GM23338 (cell line): ENCODE measurements at regions not wholly inside any gene's neighbourhood (a gene's known extent, or its start where the extent isn't known, plus 50 kb on each side); places are given as distances from the start of the nearest gene placed in this dataset.

ENCODE experiments used
- ATAC-seq: fragments of 200-7000 bp; cut with Tn5 transposase; 3 replicates; pipeline ENCODE4 v1.9.1; 2020
- DNase-seq: peaks from one replicate; pipeline ENCODE4 v3.0.0-alpha.2; 2015; ENCODE audit warnings: low spot score
- H2AFZ ChIP-seq: fragments of 200-600 bp; sonication (generic); 2 replicates; pipeline ENCODE4 v1.8.0; 2016; ENCODE audit warnings: antibody characterized with exemption, mild to moderate bottlenecking, moderate library complexity
- H3F3A ChIP-seq: fragments of 200-600 bp; sonication (generic); replicated peaks from 2 replicates; pipeline ENCODE4 v1.8.0; 2017; ENCODE audit warnings: antibody characterized with exemption, mixed run types, low read depth
- H3K27ac ChIP-seq: fragments of 200-600 bp; sonication (generic); 2 replicates; pipeline ENCODE4 v1.6.1; 2016; ENCODE audit warnings: low read depth
- H3K27me3 ChIP-seq: fragments of 200-600 bp; sonication (generic); 2 replicates; pipeline ENCODE4 v1.8.0; 2016; ENCODE audit warnings: mild to moderate bottlenecking, mixed run types, moderate library complexity; ENCODE audit not compliant: insufficient read depth
- H3K36me3 ChIP-seq: fragments of 200-600 bp; sonication (generic); 2 replicates; pipeline ENCODE4 v1.8.0; 2016; ENCODE audit warnings: mild to moderate bottlenecking; ENCODE audit not compliant: insufficient read depth
- H3K4me1 ChIP-seq: fragments of 200-600 bp; sonication (generic); 2 replicates; pipeline ENCODE4 v1.8.0; 2016; ENCODE audit warnings: mild to moderate bottlenecking, moderate library complexity; ENCODE audit not compliant: insufficient read depth
- H3K4me2 ChIP-seq: fragments of 200-600 bp; sonication (generic); 2 replicates; pipeline ENCODE4 v1.7.1; 2017; ENCODE audit warnings: mixed run types
- H3K4me3 ChIP-seq: fragments of 200-600 bp; sonication (generic); 2 replicates; pipeline ENCODE4 v1.6.1; 2016; ENCODE audit warnings: mixed run types
- H3K79me2 ChIP-seq: fragments of 200-600 bp; sonication (generic); replicated peaks from 2 replicates; pipeline ENCODE4 v1.8.0; 2017; ENCODE audit warnings: mild to moderate bottlenecking; ENCODE audit not compliant: insufficient read depth
- H3K9me2 ChIP-seq: fragments of 200-600 bp; sonication (generic); 2 replicates; pipeline ENCODE4 v1.8.0; 2017; ENCODE audit not compliant: insufficient read depth
- H4K20me1 ChIP-seq: fragments of 200-600 bp; sonication (generic); replicated peaks from 2 replicates; pipeline ENCODE4 v1.8.0; 2017; ENCODE audit warnings: mild to moderate bottlenecking; ENCODE audit not compliant: insufficient read depth
- H3K27ac Mint-ChIP-seq: 2 replicates; pipeline ENCODE4 v1.8.0; 2020; ENCODE audit warnings: inconsistent platforms, mild to moderate bottlenecking, moderate library complexity, mixed read lengths
- H3K27me3 Mint-ChIP-seq: 3 replicates; pipeline ENCODE4 v1.8.0; 2022; ENCODE audit warnings: low read depth, mild to moderate bottlenecking, moderate library complexity, mixed read lengths, inconsistent platforms; ENCODE audit not compliant: insufficient read depth, poor library complexity
- H3K36me3 Mint-ChIP-seq: 3 replicates; pipeline ENCODE4 v1.8.0; 2021; ENCODE audit warnings: low read depth, mild to moderate bottlenecking, inconsistent platforms, moderate library complexity, mixed read lengths
- H3K4me1 Mint-ChIP-seq: 3 replicates; pipeline ENCODE4 v1.8.0; 2020; ENCODE audit warnings: mild to moderate bottlenecking, inconsistent platforms, mixed read lengths
- H3K4me3 Mint-ChIP-seq: 3 replicates; pipeline ENCODE4 v1.8.0; 2021; ENCODE audit warnings: moderate library complexity, mild to moderate bottlenecking, inconsistent platforms, mixed read lengths
- H3K9me3 Mint-ChIP-seq: 3 replicates; pipeline ENCODE4 v1.8.0; 2020; ENCODE audit warnings: moderate library complexity, mild to moderate bottlenecking, inconsistent platforms, mixed read lengths
- CREB1 ChIP-seq: fragments of 250-450 bp; sonication (Bioruptor Pico); IDR thresholded peaks from 2 replicates; pipeline ENCODE4 v1.5.0; 2020; ENCODE audit warnings: low read depth, mild to moderate bottlenecking, moderate library complexity
- EZH2 ChIP-seq: fragments of 200-600 bp; sonication (generic); IDR thresholded peaks from one replicate; pipeline ENCODE4 v1.8.0; 2017; ENCODE audit warnings: antibody characterized with exemption, mild to moderate bottlenecking, low read depth; ENCODE audit not compliant: unreplicated experiment
- EZH2phosphoT487 ChIP-seq: fragments of 200-600 bp; sonication (generic); IDR thresholded peaks from one replicate; pipeline ENCODE4 v1.8.1; 2018; ENCODE audit warnings: antibody characterized with exemption; ENCODE audit not compliant: unreplicated experiment
- JUNB ChIP-seq: IDR thresholded peaks from one replicate; pipeline ENCODE4 v1.6.1; 2016; ENCODE audit warnings: antibody characterized with exemption; ENCODE audit not compliant: unreplicated experiment
- NANOG ChIP-seq: IDR thresholded peaks from 2 replicates; pipeline ENCODE4 v1.6.1; 2016; ENCODE audit warnings: antibody characterized with exemption, borderline replicate concordance
- POLR2AphosphoS5 ChIP-seq: IDR thresholded peaks from 2 replicates; pipeline ENCODE4 v1.6.1; 2016; ENCODE audit warnings: antibody characterized with exemption, low read depth
- STAT1 ChIP-seq: IDR thresholded peaks from one replicate; pipeline ENCODE4 v1.6.1; 2016; ENCODE audit warnings: antibody characterized with exemption; ENCODE audit not compliant: unreplicated experiment
- ZNF331 ChIP-seq: fragments of 250-450 bp; sonication (Bioruptor Pico); IDR thresholded peaks from 2 replicates; pipeline ENCODE4 v1.5.0; 2020; ENCODE audit warnings: low read depth, mild to moderate bottlenecking, moderate library complexity
- TF ChIP-seq, protein P1 (sequence below): IDR thresholded peaks from 2 replicates; pipeline ENCODE4 v1.6.1; 2016; ENCODE audit warnings: antibody characterized with exemption
- TF ChIP-seq, protein P2 (sequence below): fragments of 250-450 bp; sonication (Bioruptor Pico); IDR thresholded peaks from 2 replicates; pipeline ENCODE4 v1.5.0; 2020; ENCODE audit warnings: mild to moderate bottlenecking, moderate library complexity
- TF ChIP-seq, protein P3 (sequence below), 2 experiments: fragments of 200-600 bp in 1 of 2; sonication (generic) in 1 of 2; conservative IDR thresholded peaks; 2 replicates each; pipeline versions ENCODE4 v1.5.1 to v1.6.1; 2016 to 2017; ENCODE audit warnings: antibody characterized with exemption in 2 of 2, low read depth in 2 of 2, mild to moderate bottlenecking in 2 of 2, moderate library complexity in 1 of 2
- TF ChIP-seq, protein P4 (sequence below): IDR thresholded peaks from one replicate; pipeline ENCODE4 v1.6.1; 2018; ENCODE audit warnings: antibody characterized with exemption; ENCODE audit not compliant: unreplicated experiment

DNA sequence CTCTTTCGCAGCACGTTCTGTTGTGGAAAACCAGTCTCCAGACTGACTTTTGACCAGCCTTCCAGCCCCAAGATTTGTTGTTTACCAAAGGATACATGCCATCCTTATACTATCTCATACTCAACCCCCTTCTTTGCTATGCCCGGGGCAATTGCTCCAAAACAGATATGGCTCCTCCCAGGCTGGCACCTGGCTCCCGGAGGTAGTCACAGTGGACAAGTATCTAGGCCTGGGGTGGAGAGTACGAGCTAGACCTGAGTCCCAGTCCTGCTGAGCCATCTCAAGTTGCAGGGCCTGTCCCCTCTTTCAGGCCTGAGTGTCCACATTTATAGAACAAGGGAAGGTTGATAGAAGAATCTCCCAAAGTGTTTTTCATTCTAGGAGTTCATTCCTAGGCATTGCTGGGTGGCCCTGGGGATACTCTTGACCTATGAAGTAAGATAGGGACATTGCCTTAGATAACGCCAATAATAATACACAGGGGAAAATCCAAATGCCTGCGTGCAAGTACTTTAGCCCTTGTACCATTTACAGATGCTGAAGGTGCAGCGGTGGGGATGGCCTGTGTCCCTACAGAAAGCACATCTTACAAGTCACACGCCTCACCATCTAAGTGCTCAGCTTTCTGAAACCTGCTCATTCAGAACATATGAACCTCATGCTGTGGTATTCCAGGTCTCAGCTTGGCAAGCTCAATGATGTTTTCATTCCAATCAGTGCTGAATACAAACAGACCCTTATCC lies 136.7 kb upstream of the MAMLD1 start (continued):
- no peak for TF ChIP-seq STAT1

DNA sequence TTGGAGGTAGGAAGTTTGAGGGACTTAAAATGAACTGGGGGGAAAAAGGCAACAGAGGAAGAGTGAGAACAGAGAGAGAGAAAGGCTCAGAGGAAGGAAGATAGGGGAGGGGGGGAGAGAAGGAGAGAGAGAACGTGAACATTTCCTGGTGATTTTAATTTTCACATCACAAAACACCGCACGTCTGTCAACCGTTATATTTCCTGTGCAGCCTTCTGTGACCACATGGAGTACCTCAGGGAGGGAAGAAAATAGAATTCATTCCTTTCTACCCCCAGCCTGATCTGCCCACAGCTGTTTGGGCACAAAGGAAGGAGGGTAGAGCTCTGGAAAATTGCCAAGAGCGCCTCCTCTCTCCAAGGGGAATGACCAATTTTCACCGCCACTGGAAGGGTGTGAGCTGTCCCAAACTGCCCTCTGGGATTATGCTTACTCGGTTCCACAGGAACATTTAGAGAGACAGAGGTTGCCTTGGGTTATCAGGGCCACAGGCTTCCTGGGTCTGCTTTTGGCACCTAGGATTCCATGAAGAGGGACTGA lies 135.7 kb upstream of the MAMLD1 start:
- H3K9me2 ChIP-seq: no peaks in the 10 kb centered on the region
- peaks cover 22% of the 10 kb centered on the region; the same call in 2 of the 3 replicates for H3K4me1 Mint-ChIP-seq
- H3K27me3 ChIP-seq: peaks cover 52% of the 10 kb centered on the region
- H3K79me2 ChIP-seq: no peaks in the 10 kb centered on the region
- no peaks in the 10 kb centered on the region for H3K36me3 Mint-ChIP-seq
- no peaks in the 10 kb centered on the region for H3K36me3 ChIP-seq
- no peaks in the 10 kb centered on the region for H4K20me1 ChIP-seq
- DNase-seq (no peak), ATAC-seq (no peak)
- peaks cover 3% of the 10 kb centered on the region; the same call in 1 of the 2 replicates for H3K4me1 ChIP-seq
- no peaks in the 10 kb centered on the region for H3K9me3 Mint-ChIP-seq
- peaks cover 7% of the 10 kb centered on the region for H3K27me3 Mint-ChIP-seq
- no peak overlapping the region for H3K27ac Mint-ChIP-seq
- H3K27ac ChIP-seq: no peak overlapping the region
- H3F3A ChIP-seq: no peaks in the 10 kb centered on the region
- H3K4me3 ChIP-seq: no peak overlapping the region
- no peak overlapping the region for H3K4me3 Mint-ChIP-seq
- H3K4me2 ChIP-seq: no peak overlapping the region
- H2AFZ ChIP-seq: no peak overlapping the region
- TF ChIP-seq, protein P1, sequence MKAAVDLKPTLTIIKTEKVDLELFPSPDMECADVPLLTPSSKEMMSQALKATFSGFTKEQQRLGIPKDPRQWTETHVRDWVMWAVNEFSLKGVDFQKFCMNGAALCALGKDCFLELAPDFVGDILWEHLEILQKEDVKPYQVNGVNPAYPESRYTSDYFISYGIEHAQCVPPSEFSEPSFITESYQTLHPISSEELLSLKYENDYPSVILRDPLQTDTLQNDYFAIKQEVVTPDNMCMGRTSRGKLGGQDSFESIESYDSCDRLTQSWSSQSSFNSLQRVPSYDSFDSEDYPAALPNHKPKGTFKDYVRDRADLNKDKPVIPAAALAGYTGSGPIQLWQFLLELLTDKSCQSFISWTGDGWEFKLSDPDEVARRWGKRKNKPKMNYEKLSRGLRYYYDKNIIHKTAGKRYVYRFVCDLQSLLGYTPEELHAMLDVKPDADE: no peak
- TF ChIP-seq POLR2AphosphoS5 (no peak), ZNF331 (CRISPR knock-in tag) (no peak), EZH2phosphoT487 (no peak), CREB1 (CRISPR knock-in tag) (no peak), EZH2 (no peak), JUNB (no peak), NANOG (no peak), STAT1 (no peak)
- TF ChIP-seq, protein P2, sequence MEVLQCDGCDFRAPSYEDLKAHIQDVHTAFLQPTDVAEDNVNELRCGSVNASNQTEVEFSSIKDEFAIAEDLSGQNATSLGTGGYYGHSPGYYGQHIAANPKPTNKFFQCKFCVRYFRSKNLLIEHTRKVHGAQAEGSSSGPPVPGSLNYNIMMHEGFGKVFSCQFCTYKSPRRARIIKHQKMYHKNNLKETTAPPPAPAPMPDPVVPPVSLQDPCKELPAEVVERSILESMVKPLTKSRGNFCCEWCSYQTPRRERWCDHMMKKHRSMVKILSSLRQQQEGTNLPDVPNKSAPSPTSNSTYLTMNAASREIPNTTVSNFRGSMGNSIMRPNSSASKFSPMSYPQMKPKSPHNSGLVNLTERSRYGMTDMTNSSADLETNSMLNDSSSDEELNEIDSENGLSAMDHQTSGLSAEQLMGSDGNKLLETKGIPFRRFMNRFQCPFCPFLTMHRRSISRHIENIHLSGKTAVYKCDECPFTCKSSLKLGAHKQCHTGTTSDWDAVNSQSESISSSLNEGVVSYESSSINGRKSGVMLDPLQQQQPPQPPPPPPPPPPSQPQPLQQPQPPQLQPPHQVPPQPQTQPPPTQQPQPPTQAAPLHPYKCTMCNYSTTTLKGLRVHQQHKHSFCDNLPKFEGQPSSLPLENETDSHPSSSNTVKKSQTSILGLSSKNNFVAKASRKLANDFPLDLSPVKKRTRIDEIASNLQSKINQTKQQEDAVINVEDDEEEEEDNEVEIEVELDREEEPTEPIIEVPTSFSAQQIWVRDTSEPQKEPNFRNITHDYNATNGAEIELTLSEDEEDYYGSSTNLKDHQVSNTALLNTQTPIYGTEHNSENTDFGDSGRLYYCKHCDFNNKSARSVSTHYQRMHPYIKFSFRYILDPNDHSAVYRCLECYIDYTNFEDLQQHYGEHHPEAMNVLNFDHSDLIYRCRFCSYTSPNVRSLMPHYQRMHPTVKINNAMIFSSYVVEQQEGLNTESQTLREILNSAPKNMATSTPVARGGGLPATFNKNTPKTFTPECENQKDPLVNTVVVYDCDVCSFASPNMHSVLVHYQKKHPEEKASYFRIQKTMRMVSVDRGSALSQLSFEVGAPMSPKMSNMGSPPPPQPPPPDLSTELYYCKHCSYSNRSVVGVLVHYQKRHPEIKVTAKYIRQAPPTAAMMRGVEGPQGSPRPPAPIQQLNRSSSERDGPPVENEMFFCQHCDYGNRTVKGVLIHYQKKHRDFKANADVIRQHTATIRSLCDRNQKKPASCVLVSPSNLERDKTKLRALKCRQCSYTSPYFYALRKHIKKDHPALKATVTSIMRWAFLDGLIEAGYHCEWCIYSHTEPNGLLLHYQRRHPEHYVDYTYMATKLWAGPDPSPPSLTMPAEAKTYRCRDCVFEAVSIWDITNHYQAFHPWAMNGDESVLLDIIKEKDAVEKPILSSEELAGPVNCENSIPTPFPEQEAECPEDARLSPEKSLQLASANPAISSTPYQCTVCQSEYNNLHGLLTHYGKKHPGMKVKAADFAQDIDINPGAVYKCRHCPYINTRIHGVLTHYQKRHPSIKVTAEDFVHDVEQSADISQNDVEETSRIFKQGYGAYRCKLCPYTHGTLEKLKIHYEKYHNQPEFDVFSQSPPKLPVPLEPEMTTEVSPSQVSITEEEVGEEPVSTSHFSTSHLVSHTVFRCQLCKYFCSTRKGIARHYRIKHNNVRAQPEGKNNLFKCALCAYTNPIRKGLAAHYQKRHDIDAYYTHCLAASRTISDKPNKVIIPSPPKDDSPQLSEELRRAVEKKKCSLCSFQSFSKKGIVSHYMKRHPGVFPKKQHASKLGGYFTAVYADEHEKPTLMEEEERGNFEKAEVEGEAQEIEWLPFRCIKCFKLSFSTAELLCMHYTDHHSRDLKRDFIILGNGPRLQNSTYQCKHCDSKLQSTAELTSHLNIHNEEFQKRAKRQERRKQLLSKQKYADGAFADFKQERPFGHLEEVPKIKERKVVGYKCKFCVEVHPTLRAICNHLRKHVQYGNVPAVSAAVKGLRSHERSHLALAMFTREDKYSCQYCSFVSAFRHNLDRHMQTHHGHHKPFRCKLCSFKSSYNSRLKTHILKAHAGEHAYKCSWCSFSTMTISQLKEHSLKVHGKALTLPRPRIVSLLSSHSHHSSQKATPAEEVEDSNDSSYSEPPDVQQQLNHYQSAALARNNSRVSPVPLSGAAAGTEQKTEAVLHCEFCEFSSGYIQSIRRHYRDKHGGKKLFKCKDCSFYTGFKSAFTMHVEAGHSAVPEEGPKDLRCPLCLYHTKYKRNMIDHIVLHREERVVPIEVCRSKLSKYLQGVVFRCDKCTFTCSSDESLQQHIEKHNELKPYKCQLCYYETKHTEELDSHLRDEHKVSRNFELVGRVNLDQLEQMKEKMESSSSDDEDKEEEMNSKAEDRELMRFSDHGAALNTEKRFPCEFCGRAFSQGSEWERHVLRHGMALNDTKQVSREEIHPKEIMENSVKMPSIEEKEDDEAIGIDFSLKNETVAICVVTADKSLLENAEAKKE (CRISPR knock-in tag): no peak
- TF ChIP-seq, protein P3, sequence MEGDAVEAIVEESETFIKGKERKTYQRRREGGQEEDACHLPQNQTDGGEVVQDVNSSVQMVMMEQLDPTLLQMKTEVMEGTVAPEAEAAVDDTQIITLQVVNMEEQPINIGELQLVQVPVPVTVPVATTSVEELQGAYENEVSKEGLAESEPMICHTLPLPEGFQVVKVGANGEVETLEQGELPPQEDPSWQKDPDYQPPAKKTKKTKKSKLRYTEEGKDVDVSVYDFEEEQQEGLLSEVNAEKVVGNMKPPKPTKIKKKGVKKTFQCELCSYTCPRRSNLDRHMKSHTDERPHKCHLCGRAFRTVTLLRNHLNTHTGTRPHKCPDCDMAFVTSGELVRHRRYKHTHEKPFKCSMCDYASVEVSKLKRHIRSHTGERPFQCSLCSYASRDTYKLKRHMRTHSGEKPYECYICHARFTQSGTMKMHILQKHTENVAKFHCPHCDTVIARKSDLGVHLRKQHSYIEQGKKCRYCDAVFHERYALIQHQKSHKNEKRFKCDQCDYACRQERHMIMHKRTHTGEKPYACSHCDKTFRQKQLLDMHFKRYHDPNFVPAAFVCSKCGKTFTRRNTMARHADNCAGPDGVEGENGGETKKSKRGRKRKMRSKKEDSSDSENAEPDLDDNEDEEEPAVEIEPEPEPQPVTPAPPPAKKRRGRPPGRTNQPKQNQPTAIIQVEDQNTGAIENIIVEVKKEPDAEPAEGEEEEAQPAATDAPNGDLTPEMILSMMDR (conservative IDR thresholded peaks at IDR 0.05; ENCODE audit: low read depth in 2 of 2): no peak
- TF ChIP-seq, protein P4, sequence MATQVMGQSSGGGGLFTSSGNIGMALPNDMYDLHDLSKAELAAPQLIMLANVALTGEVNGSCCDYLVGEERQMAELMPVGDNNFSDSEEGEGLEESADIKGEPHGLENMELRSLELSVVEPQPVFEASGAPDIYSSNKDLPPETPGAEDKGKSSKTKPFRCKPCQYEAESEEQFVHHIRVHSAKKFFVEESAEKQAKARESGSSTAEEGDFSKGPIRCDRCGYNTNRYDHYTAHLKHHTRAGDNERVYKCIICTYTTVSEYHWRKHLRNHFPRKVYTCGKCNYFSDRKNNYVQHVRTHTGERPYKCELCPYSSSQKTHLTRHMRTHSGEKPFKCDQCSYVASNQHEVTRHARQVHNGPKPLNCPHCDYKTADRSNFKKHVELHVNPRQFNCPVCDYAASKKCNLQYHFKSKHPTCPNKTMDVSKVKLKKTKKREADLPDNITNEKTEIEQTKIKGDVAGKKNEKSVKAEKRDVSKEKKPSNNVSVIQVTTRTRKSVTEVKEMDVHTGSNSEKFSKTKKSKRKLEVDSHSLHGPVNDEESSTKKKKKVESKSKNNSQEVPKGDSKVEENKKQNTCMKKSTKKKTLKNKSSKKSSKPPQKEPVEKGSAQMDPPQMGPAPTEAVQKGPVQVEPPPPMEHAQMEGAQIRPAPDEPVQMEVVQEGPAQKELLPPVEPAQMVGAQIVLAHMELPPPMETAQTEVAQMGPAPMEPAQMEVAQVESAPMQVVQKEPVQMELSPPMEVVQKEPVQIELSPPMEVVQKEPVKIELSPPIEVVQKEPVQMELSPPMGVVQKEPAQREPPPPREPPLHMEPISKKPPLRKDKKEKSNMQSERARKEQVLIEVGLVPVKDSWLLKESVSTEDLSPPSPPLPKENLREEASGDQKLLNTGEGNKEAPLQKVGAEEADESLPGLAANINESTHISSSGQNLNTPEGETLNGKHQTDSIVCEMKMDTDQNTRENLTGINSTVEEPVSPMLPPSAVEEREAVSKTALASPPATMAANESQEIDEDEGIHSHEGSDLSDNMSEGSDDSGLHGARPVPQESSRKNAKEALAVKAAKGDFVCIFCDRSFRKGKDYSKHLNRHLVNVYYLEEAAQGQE: no peak
